GM12878 (cell line): ENCODE measurements at regions not wholly inside any gene's neighbourhood (a gene's known extent, or its start where the extent isn't known, plus 50 kb on each side); places are given as distances from the start of the nearest gene placed in this dataset.
"Not testable (repeated sequence)": the region's sequence is repeated elsewhere in the genome, so short reads cannot be mapped to it uniquely, and the experiment has no call there.

Experiments used
- ATAC-seq: fragments of 200-7000 bp; cut with Tn5 transposase; 3 replicates; pipeline ENCODE4 v1.9.1; 2020; ENCODE audit warnings: mild to moderate bottlenecking, moderate library complexity
- BruUV-seq: library from RNA; stranded (reverse); fragments of 400-500 nt; replicated peaks from 2 replicates; lab custom pipeline; 2021; lab: Mats Ljungman, UMichigan
- CTCF ChIA-PET: fragments of 300-600 bp; sonication (Branson Sonifier 250); formaldehyde crosslinking; extraction: SDS; loops from one replicate; lab custom pipeline; 2021; ENCODE audit warnings: inconsistent platforms; lab: Yijun Ruan, JAX
- POLR2A ChIA-PET: fragments of 350-600 bp; formaldehyde crosslinking; extraction: SDS; loops from one replicate; lab custom pipeline; 2021; ENCODE audit warnings: inconsistent platforms; lab: Charles Lee
- RAD21 ChIA-PET: fragments of 300-600 bp; sonication (Branson Sonifier 250); formaldehyde crosslinking; loops from one replicate; lab custom pipeline; 2023; ENCODE audit warnings: antibody characterized with exemption; ENCODE audit not compliant: unreplicated experiment; lab: Charles Lee
- SMC1A ChIA-PET: fragments of 300-600 bp; sonication (Branson Sonifier 250); formaldehyde crosslinking; loops from one replicate; lab custom pipeline; 2023; ENCODE audit not compliant: unreplicated experiment, uncharacterized antibody; lab: Charles Lee
- DNase-seq: peaks from one replicate; pipeline ENCODE4 v3.0.0-alpha.2; 2011; ENCODE audit warnings: low read depth, low spot score
- FAIRE-seq: peaks from 3 replicates; lab custom pipeline; 2011; peaks lifted over from hg19 to GRCh38; lab: Jason Lieb, UNC
- H2AFZ ChIP-seq: 2 replicates; pipeline ENCODE4 v1.6.0; 2011; ENCODE audit warnings: low read depth, low read length, control low read depth; ENCODE audit not compliant: control insufficient read depth
- H3K27ac ChIP-seq: 2 replicates; pipeline ENCODE4 v1.5.1; 2011; ENCODE audit warnings: control low read depth; ENCODE audit not compliant: control insufficient read depth, insufficient read depth
- H3K27me3 ChIP-seq, 2 experiments: replicated peaks in 1 of 2; 2 replicates each; pipeline versions ENCODE4 v1.6.0 to v1.6.1; 2011; ENCODE audit warnings: low read length in 1 of 2; ENCODE audit not compliant: control insufficient read depth in 2 of 2, insufficient read depth in 2 of 2
- H3K36me3 ChIP-seq, 2 experiments: 2 replicates each; pipeline ENCODE4 v1.5.1; 2011; ENCODE audit warnings: low read length in 1 of 2; ENCODE audit not compliant: control insufficient read depth in 2 of 2, insufficient read depth in 2 of 2
- H3K4me1 ChIP-seq: 2 replicates; pipeline ENCODE4 v1.6.1; 2011; ENCODE audit warnings: mild to moderate bottlenecking, low read length, moderate library complexity, mixed read lengths; ENCODE audit not compliant: control insufficient read depth, insufficient read depth
- H3K4me2 ChIP-seq: 2 replicates; pipeline ENCODE4 v1.6.0; 2011; ENCODE audit warnings: control low read depth; ENCODE audit not compliant: control insufficient read depth, insufficient read depth
- H3K4me3 ChIP-seq: fragments of 200-600 bp; sonication (generic); 2 replicates; pipeline ENCODE4 v1.5.1; 2016
- H3K79me2 ChIP-seq: 2 replicates; pipeline ENCODE4 v1.6.0; 2011; ENCODE audit warnings: low read length; ENCODE audit not compliant: control insufficient read depth, insufficient read depth
- H3K9ac ChIP-seq: 2 replicates; pipeline ENCODE4 v1.8.0; 2011; ENCODE audit warnings: low read length, control low read depth, mixed read lengths; ENCODE audit not compliant: control insufficient read depth, insufficient read depth
- H3K9me3 ChIP-seq: replicated peaks from 3 replicates; pipeline ENCODE4 v1.5.1; 2011; ENCODE audit warnings: mild to moderate bottlenecking, low read length; ENCODE audit not compliant: control insufficient read depth, insufficient read depth
- H4K20me1 ChIP-seq: 2 replicates; pipeline ENCODE4 v1.6.0; 2011; ENCODE audit not compliant: control insufficient read depth, insufficient read depth
- FOXK2 ChIP-seq: fragments of 450-650 bp; IDR thresholded peaks from 2 replicates; pipeline ENCODE4 v1.6.1; 2017; ENCODE audit warnings: mild to moderate bottlenecking, moderate library complexity
- TCF12 ChIP-seq: IDR thresholded peaks from 2 replicates; pipeline ENCODE4 v1.6.1; 2011; ENCODE audit warnings: low read depth, mild to moderate bottlenecking, low read length
- ZNF207 ChIP-seq: fragments of 450-650 bp; IDR thresholded peaks from 2 replicates; pipeline ENCODE4 v1.6.1; 2014; ENCODE audit warnings: antibody characterized with exemption, mild to moderate bottlenecking, borderline replicate concordance
- WGBS: methylation state at CpG from one replicate; pipeline ENCODE4 v1.1.6; 2016; ENCODE audit warnings: low lambda C conversion rate; ENCODE audit not compliant: insufficient replicate concordance, insufficient coverage; ENCODE audit errors: missing lambda C conversion rate; 5-methylcytosine and 5-hydroxymethylcytosine counted together
- in situ Hi-C: fragments of 300-500 bp; cut with MboI; formaldehyde crosslinking; loops from 9 replicates; pipeline ENCODE4 v1.14.3; 2018; ENCODE audit warnings: mixed read lengths
- intact Hi-C: fragments of 100-400 bp; cut with micrococcal nuclease; formaldehyde crosslinking; loops from one replicate; pipeline ENCODE4 v1.14.2; 2022; ENCODE audit not compliant: unreplicated experiment
- TF ChIP-seq, protein P1 (sequence below): fragments of 450-650 bp; formaldehyde crosslinking; IDR thresholded peaks from 2 replicates; pipeline ENCODE4 v1.4.0; 2020; ENCODE audit warnings: mild to moderate bottlenecking, moderate library complexity

DNA sequence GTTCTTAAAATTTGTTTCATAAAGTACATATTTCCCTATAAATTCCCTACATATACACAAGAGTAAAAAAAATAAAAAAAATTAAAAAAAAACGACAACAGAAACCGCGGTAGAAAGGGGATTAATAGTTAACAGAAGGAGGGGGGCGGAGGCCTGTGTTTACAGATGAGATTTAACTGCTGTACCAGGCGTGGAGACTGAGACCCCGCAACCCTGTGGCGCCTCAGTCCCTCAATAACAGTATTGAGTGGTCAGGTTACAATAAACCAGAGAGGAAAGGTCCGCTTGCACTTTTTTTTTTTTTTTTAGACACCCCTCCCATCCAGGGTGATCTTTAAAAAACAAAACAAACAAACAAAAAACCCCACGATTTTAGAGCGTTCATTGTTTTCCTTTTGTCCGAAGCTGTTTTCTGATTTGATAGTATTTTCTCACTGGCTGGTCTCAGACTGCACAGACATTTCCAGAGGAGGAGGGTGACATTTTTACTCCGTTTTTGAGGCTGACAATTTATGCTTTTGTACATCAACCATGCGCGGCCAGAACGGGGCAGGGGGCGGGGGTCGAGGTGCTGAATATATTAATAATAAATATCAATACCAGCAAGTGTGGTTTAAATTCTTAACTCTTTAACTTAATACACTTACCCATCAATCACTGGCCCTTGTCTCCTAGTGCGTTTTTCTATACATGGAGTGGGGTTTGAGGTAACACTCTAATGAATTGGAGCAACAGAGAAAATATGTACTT lies 1223.9 kb downstream of the BRINP3 start (continued):
- TF ChIP-seq, protein P1, sequence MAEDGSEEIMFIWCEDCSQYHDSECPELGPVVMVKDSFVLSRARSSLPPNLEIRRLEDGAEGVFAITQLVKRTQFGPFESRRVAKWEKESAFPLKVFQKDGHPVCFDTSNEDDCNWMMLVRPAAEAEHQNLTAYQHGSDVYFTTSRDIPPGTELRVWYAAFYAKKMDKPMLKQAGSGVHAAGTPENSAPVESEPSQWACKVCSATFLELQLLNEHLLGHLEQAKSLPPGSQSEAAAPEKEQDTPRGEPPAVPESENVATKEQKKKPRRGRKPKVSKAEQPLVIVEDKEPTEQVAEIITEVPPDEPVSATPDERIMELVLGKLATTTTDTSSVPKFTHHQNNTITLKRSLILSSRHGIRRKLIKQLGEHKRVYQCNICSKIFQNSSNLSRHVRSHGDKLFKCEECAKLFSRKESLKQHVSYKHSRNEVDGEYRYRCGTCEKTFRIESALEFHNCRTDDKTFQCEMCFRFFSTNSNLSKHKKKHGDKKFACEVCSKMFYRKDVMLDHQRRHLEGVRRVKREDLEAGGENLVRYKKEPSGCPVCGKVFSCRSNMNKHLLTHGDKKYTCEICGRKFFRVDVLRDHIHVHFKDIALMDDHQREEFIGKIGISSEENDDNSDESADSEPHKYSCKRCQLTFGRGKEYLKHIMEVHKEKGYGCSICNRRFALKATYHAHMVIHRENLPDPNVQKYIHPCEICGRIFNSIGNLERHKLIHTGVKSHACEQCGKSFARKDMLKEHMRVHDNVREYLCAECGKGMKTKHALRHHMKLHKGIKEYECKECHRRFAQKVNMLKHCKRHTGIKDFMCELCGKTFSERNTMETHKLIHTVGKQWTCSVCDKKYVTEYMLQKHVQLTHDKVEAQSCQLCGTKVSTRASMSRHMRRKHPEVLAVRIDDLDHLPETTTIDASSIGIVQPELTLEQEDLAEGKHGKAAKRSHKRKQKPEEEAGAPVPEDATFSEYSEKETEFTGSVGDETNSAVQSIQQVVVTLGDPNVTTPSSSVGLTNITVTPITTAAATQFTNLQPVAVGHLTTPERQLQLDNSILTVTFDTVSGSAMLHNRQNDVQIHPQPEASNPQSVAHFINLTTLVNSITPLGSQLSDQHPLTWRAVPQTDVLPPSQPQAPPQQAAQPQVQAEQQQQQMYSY (CRISPR knock-in tag): no peak
- TF ChIP-seq ZNF207 (no peak), TCF12 (no peak), FOXK2 (no peak)
- TF ChIP-seq, all 136 proteins: peak for 0

DNA sequence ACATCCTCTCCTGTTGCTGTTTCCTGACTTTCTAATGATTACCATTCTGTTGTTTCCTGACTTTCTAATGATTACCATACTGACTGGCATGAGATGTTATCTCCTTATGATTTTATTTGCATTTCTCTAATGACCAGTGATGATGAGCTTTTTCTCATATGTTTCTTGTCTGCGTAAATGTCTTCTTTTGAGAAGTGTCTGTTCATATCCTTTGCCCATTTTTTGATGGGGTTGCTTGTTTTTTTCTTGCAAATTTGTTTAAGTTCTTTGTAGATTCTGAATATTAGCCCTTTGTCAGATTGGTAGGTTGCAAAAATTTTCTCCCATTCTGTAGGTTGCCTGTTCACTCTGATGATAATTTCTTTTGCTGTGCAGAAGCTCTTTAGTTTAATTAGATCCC lies 1216.5 kb downstream of the BRINP3 start:
- POLR2A ChIA-PET, BruUV-seq, DNase-seq, H4K20me1 ChIP-seq, H3K4me1 ChIP-seq, SMC1A ChIA-PET, H3K36me3 ChIP-seq, FAIRE-seq, H3K79me2 ChIP-seq, H3K27me3 ChIP-seq, ATAC-seq, H3K27ac ChIP-seq, H3K9me3 ChIP-seq, intact Hi-C loops, CTCF ChIA-PET, H2AFZ ChIP-seq, in situ Hi-C loops, H3K9ac ChIP-seq, RAD21 ChIA-PET, H3K4me3 ChIP-seq, H3K4me2 ChIP-seq: not testable (repeated sequence)
- WGBS: 88% methylated on average over 1 of the region's 1 CpG
